ENCODE measurements at regions not wholly inside any gene's neighbourhood (a gene's known extent, or its start where the extent isn't known, plus 50 kb on each side); places are given as distances from the start of the nearest gene placed in this dataset.
"Not testable (repeated sequence)": the region's sequence is repeated elsewhere in the genome, so short reads cannot be mapped to it uniquely, and the experiment has no call there.

- DNase-seq (ENCODE audit: low read depth in 1 of 2, low spot score in 1 of 2), result not testable (repeated sequence)
Observed at GRCh38 chr11:3514635-3515424, 127.0 kb downstream of the ART5 start.

DNA sequence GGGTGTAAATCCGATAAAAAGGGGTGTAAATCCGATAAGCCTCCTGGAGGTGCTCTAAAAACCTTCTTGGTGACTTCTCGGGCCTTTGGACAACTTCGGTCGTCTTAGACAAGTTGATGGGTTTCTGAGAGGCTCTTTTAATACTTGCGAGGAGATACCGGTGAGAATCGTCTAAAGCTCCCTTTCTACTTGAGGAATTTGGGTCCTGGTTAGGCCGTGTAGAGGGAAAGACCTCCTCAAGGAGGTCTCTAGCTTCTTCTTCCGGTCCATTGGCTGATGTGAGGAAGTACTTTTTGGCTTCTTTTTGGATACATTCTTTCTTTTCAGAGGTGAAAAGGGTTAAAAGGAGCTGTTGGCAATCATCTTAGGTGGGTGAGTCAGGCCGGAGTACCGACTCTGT, 128.5 kb downstream of the ART5 start:
- not testable (repeated sequence) for DNase-seq (ENCODE audit: low read depth in 1 of 2, low spot score in 1 of 2)

- not testable (repeated sequence) for DNase-seq (ENCODE audit: low read depth in 1 of 2, low spot score in 1 of 2)
Observed at GRCh38 chr11:3512751-3513150, 129.0 kb downstream of the ART5 start.

DNA sequence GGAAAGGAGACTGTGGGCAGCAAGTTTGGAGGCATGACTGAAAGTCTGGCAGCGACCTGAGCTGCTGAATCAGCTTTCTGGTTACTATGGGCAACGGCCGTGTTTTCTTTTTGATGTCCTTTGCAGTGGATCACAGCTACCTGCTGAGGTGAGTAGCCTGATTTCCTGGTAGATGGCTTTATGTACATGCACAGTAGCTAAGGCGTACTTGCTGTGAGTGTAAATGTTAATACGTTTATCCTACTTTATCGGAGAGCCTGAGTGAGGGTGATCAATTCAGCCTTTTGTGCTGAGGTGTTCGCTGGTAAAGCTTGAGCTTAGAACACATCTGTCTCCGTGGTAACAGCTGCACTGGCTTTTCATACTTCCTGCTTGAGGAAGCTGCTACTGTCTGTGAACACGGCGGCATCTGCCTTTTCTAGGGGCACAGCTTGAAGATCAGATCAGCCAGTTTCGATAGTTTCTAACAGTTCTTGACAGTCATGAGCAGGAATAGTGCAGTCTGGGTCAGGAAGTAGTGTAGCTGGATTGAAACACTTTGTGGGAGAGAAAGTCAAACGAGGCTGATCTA, 129.6 kb downstream of the ART5 start:
- peak in 1 of 2 donors; percentile 24 for DNase-seq (ENCODE audit: low read depth in 1 of 2, low spot score in 1 of 2)

DNA sequence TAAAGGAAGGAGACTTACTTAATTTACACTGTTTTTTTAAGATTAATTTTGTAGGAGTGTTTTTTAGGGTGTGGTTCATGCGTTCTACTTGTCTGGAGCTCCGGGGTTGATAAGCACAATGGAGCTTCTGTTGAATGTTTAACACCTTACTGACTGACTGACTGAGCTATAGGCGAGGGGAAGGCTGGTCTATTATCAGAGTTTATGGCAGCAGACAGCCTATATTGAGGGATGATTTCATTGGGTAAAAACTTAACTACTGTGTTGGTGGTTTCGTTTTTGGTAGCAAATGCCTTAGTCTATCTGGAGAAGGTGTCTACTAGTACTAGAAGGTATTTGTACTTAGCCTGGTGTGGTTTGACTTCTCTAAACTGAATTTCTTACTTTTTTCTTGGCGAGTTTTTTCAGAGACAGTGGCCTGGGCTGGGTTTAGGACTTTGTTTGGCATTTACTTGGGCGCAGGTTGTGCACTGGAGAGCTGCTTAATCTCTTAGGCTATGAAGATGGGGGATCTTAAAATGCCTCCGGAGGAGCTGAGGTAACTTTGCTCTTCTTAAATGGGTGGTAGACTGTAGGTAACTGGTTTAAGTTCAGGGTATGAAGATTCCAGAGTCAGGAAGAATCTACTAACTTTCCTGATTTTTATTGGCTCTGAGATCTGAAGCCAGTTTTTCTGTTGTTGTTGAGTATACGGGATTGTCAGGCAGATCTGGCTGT, 130.2 kb downstream of the ART5 start:
- DNase-seq (ENCODE audit: low read depth in 1 of 2, low spot score in 1 of 2), result not testable (repeated sequence)

DNA sequence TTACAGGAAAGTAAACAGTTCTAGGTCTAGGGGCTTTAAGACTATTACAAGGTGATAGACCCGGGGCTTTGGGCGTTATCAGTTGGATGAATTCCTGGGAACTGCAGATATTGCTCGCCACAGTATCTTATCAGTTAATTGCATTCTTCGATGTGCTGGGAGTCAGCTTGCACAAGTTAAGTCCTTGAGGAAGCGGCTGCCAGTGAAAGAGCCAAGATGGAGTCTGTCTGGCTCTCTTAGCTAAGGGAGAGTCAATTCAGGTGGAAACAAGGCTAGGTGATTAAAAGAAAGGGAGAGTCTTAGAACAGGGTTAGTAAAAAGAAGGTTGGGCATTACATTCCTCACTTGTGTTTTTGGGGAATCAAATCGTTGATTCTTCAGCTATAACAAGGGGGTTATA, 130.6 kb upstream of the ZNF195 start:
- DNase-seq (ENCODE audit: low read depth in 1 of 2, low spot score in 1 of 2), result not testable (repeated sequence)

- not testable (repeated sequence) for DNase-seq (ENCODE audit: low read depth in 1 of 2, low spot score in 1 of 2)
Observed at GRCh38 chr11:3499198-3499597, 120.3 kb upstream of the ZNF195 start.

DNA sequence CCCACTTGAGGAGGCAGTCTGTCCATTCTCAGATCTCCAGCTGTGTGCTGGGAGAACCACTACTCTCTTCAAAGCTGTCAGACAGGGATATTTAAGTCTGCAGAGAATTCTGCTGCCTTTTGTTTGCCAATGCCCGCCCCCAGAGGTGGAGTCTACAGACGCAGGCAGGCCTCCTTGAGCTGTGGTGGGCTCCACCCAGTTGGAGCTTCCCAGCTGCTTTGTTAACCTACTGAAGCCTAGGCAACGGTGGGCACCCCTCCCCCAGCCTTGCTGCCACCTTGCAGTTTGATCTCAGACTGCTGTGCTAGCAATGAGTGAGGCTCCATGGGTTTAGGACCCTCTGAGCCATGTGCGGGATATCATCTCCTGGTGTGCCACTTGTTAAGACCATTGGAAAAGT, 119.4 kb upstream of the ZNF195 start:
- not testable (repeated sequence) for DNase-seq (ENCODE audit: low read depth in 1 of 2, low spot score in 1 of 2)

DNA sequence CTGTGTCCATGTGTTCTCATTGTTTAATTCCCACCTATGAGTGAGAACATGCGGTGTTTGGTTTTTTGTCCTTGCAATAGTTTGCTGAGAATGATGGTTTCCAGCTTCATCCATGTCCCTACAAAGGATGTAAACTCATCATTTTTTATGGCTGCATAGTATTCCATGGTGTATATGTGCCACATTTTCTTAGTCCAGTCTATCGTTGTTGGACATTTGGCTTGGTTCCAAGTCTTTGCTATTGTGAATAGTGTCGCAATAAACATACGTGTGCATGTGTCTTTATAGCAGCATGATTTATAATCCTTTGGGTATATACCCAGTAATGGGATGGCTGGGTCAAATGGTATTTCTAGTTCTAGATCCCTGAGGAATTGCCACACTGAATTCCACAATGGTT, 114.2 kb upstream of the ZNF195 start:
- not testable (repeated sequence) for DNase-seq (ENCODE audit: low read depth in 1 of 2, low spot score in 1 of 2)

GRCh38 chr11:3488003-3488402, 109.1 kb upstream of the ZNF195 start:
- not testable (repeated sequence) for DNase-seq (ENCODE audit: low read depth in 1 of 2, low spot score in 1 of 2)

- DNase-seq (ENCODE audit: low read depth in 1 of 2, low spot score in 1 of 2), result not testable (repeated sequence)
Observed at GRCh38 chr11:3485737-3486136, 106.8 kb upstream of the ZNF195 start.

GRCh38 chr11:3476937-3477885, 98.3 kb upstream of the ZNF195 start:
- not testable (repeated sequence) for DNase-seq (ENCODE audit: low read depth in 1 of 2, low spot score in 1 of 2)

GRCh38 chr11:3476084-3476936, 97.4 kb upstream of the ZNF195 start:
- not testable (repeated sequence) for DNase-seq (ENCODE audit: low read depth in 1 of 2, low spot score in 1 of 2)

DNA sequence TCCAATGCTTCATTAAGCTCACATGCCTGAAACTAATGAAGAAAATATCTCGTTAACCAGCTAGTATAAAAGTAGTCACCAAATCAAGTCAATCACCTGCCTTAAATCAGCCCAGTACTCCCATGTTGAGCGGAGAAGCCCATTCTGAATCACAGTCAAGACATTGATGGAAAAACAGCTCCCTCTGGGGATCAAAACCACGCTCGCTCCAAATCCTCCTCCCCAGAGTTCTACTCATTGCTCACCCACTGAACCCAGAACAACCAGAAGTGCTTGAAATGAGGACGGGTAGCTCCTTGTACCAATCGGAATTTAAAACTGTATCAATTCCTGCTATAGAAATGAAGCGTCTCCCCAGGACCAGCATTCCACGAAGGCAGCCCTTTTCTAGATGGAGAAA, 90.0 kb upstream of the ZNF195 start:
- not testable (repeated sequence) for DNase-seq (ENCODE audit: low read depth in 1 of 2, low spot score in 1 of 2)

DNA sequence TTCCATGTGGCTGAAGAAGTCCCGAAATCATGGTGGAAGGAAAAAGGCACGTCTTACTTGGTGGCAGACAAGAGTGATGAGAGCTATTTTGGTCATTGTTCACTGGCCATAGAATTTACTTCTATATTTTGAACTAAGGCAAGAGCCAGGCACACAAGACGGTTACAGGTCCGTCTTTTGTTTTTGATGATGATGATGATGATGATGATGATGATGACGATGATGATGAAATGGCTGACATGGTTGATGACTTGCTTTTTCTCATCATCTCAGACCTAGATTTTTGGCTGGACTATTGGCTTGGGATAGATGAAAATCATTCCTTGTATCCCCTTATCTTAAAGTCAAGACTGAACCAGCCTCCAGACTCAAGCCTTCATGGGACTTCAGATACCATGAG, 88.7 kb upstream of the ZNF195 start:
- DNase-seq (ENCODE audit: low read depth in 1 of 2, low spot score in 1 of 2), result not testable (repeated sequence)

GRCh38 chr11:3455666-3456065, 76.7 kb upstream of the ZNF195 start:
- DNase-seq (ENCODE audit: low read depth in 1 of 2, low spot score in 1 of 2), result not testable (repeated sequence)

DNA sequence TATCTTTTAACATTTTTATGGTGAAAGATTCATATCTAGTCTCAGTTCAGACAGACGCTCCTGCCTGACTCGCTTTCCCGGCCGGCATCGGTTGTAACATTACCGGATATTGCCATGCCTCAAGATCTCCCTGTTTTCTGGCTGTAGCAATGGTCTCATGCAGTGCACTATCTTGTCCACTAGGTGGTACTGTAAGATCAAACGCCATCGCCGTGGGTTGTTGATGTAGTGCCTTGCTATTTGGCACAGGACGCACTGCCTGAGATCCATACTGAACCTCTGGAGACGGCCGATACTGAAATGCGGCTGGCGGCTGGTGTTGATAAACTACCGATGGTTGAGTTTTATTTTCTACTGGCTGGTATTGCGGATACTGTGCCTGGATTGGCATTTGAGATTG, 75.9 kb upstream of the ZNF195 start:
- DNase-seq (ENCODE audit: low read depth in 1 of 2, low spot score in 1 of 2), result peak; percentile 9 to 14

GRCh38 chr11:3453596-3454256, 74.8 kb upstream of the ZNF195 start:
- not testable (repeated sequence) for DNase-seq (ENCODE audit: low read depth in 1 of 2, low spot score in 1 of 2)

GRCh38 chr11:3450822-3451221, 71.9 kb upstream of the ZNF195 start:
- DNase-seq (ENCODE audit: low read depth in 1 of 2, low spot score in 1 of 2), result not testable (repeated sequence)

Measured in stimulated activated CD4-positive, alpha-beta T cell treated with anti-CD3 and anti-CD28 coated beads, Interleukin-15, amount 100 ng/mL, for 1 hour (primary cell).